ENCODE measurements at regions not wholly inside any gene's neighbourhood (a gene's known extent, or its start where the extent isn't known, plus 50 kb on each side); places are given as distances from the start of the nearest gene placed in this dataset.
A peak's percentile ranks its signal among the peaks of the same experiment; 100 is the strongest.

GRCh38 chr16:89027281-89027680 is 50.3 kb upstream of the CBFA2T3 start:
- Mint-ChIP-seq H3K36me3 (peaks cover 40% of the 10 kb centered on the region), H3K27me3 (peaks cover 6 to 11% of the 10 kb centered on the region in 2 donors), H3K9me3 (peaks cover 18% of the 10 kb centered on the region), H3K27ac (peak overlapping the region; percentile 98 to 99), H3K4me3 (peak overlapping the region; percentile 65), H3K4me1 (ENCODE audit: low read depth in 2 of 2) (peaks cover 43 to 54% of the 10 kb centered on the region in 2 donors)
- DNase-seq (ENCODE audit: low spot score) (no peak), ATAC-seq (no peak)

GRCh38 chr16:89031715-89032659 is 55.0 kb upstream of the CBFA2T3 start:
- peaks cover 7 to 10% of the 10 kb centered on the region in 2 donors for H3K27me3 Mint-ChIP-seq
- peaks cover 29% of the 10 kb centered on the region for H3K36me3 Mint-ChIP-seq
- peaks cover 23 to 34% of the 10 kb centered on the region in 2 donors for H3K4me1 Mint-ChIP-seq (ENCODE audit: low read depth in 2 of 2)
- H3K9me3 Mint-ChIP-seq: peaks cover 11% of the 10 kb centered on the region
- peak overlapping the region; percentile 73 to 88 for H3K27ac Mint-ChIP-seq
- peak; percentile 95 to 97 for ATAC-seq
- peak overlapping the region; percentile 85 for H3K4me3 Mint-ChIP-seq
- peak; percentile 87 for DNase-seq (ENCODE audit: low spot score)

DNA sequence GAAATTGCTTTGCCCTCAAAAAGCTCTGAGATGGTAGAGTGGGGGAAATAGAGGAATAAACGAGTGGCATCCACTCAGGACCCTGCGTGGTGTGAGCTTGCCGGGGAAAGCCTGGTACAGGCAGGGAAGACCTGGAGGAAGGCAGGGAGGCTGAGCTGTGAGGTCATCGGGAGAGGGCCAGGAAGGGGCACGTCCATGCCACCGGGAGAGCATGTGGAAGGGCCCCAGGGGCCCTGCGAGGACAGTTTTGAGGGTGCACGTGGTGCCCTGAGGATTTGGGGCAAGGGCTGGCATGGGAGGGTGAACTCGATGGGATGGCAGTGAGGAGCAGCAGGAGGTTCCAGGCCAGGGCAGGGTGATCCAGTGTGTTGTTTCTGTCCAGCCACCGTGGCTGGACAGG is 56.3 kb upstream of the CBFA2T3 start:
- peaks cover 7% of the 10 kb centered on the region for H3K9me3 Mint-ChIP-seq
- peaks cover 7 to 16% of the 10 kb centered on the region in 2 donors for H3K27me3 Mint-ChIP-seq
- ATAC-seq (no peak), DNase-seq (ENCODE audit: low spot score) (no peak)
- peaks cover 16 to 28% of the 10 kb centered on the region in 2 donors for H3K4me1 Mint-ChIP-seq (ENCODE audit: low read depth in 2 of 2)
- H3K4me3 Mint-ChIP-seq: no peak overlapping the region
- peak overlapping the region in 1 of 2 donors; percentile 43 for H3K27ac Mint-ChIP-seq
- H3K36me3 Mint-ChIP-seq: peaks cover 19% of the 10 kb centered on the region

DNA sequence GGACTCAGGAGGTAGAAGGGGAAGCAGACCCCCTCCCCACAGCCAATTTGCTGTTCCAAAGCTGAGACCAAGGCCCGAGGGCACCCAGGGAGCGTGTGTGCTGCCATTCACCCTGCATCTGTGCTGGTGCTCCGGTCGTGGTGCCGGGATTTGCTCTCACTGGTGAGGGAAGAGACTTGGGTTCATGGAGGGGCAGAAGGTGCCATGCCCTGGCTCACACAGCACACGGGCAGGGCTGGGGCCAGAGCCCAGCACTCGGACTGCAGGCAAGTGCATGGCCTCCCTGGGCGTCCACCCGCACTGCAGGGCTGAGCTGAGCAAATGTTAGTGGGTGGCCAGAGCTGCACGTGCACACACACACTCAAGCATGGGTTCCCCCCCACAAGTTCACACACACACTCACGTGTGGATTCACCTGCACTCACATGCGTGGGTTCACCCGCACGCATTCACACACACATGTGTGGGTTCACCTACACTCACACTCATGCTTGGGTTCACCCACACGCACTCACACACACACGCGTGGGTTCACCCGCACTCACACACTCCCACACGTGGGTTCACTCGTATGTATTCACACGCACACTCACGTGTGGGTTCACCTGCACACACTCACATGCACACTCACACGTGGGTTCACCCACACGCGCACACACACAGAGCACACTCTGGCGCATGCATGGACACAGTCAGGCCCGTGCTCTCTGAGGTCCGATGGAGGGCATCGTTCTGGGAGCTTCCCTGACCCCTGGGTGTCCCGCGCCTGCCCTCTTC is 57.0 kb upstream of the CBFA2T3 start:
- Mint-ChIP-seq H3K27me3 (peaks cover 7 to 16% of the 10 kb centered on the region in 2 donors), H3K9me3 (peaks cover 7% of the 10 kb centered on the region), H3K4me1 (ENCODE audit: low read depth in 2 of 2) (peaks cover 16 to 28% of the 10 kb centered on the region in 2 donors), H3K4me3 (no peak overlapping the region), H3K27ac (peak overlapping the region; percentile 28 to 43), H3K36me3 (peaks cover 19% of the 10 kb centered on the region)
- DNase-seq (ENCODE audit: low spot score) (peak; percentile 40), ATAC-seq (no peak)

GRCh38 chr16:89034573-89034961 is 57.6 kb upstream of the CBFA2T3 start:
- peaks cover 19% of the 10 kb centered on the region for H3K36me3 Mint-ChIP-seq
- H3K4me3 Mint-ChIP-seq: no peak overlapping the region
- DNase-seq (ENCODE audit: low spot score) (peak; percentile 28), ATAC-seq (no peak)
- H3K27me3 Mint-ChIP-seq: peaks cover 7 to 16% of the 10 kb centered on the region in 2 donors
- H3K9me3 Mint-ChIP-seq: peaks cover 7% of the 10 kb centered on the region
- peaks cover 16 to 28% of the 10 kb centered on the region in 2 donors for H3K4me1 Mint-ChIP-seq (ENCODE audit: low read depth in 2 of 2)
- H3K27ac Mint-ChIP-seq: peak overlapping the region in 1 of 2 donors; percentile 28

GRCh38 chr16:89034971-89035668 is 58.1 kb upstream of the CBFA2T3 start:
- Mint-ChIP-seq H3K4me3 (no peak overlapping the region), H3K4me1 (ENCODE audit: low read depth in 2 of 2) (peaks cover 16 to 28% of the 10 kb centered on the region in 2 donors), H3K27ac (no peak overlapping the region), H3K27me3 (peaks cover 7 to 16% of the 10 kb centered on the region in 2 donors), H3K9me3 (peaks cover 7% of the 10 kb centered on the region), H3K36me3 (peaks cover 19% of the 10 kb centered on the region)
- DNase-seq (ENCODE audit: low spot score): no peak
- ATAC-seq: no peak

DNA sequence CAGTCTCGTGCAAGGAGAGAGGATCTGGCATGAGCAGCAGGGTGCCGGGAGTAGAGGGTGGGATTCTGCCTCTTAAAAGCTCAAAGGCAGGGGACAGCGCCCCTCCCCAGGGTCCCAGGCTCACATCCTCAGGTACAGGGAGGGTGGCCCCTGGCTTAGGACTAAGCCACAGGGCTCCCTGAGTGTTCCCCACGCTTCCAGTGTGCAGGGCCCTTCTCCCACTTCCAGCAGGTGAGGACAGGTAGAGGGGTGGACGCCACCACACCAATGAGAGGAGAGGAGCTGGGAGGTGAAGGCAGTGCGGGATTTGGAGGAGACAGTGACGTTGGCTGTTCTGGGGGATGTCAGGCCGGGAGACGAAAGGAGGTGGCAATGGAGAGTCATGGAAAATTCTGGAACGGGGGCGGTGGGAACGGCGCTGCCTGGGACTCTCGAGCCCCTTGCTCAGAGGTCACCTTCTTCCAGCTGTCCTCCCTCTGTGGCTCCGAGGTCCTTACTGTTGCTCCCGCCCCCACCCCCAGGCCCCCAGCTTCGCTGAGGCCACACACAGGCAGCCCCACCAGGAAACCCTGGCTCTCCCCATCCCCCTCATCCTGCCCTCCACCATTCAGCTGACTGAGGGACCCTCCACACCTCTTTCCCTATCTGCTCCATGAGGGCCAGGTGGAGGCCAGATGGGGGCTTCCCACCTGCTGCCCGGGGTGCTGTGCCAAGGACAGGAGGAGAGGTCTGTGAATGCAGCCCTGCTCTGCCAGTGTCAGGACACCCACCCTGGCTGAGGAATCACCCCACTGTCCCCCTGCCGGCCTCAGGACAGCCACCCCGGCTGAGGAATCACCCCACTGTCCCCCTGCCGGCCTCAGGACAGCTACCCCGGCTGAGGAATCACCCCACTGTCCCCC is 57.7 kb upstream of the ACSF3 start:
- peaks cover 4% of the 10 kb centered on the region for H3K9me3 Mint-ChIP-seq
- peaks cover 7 to 16% of the 10 kb centered on the region in 2 donors for H3K27me3 Mint-ChIP-seq
- H3K4me1 Mint-ChIP-seq (ENCODE audit: low read depth in 2 of 2): peaks cover 16 to 25% of the 10 kb centered on the region in 2 donors
- DNase-seq (ENCODE audit: low spot score) (peak; percentile 58), ATAC-seq (no peak)
- H3K4me3 Mint-ChIP-seq: no peak overlapping the region
- H3K27ac Mint-ChIP-seq: no peak overlapping the region
- H3K36me3 Mint-ChIP-seq: peaks cover 16% of the 10 kb centered on the region

GRCh38 chr16:89036776-89037175 is 56.9 kb upstream of the ACSF3 start:
- DNase-seq (ENCODE audit: low spot score): no peak
- Mint-ChIP-seq H3K36me3 (peaks cover 8% of the 10 kb centered on the region), H3K27ac (no peak overlapping the region), H3K4me1 (ENCODE audit: low read depth in 2 of 2) (peaks cover 10 to 21% of the 10 kb centered on the region in 2 donors), H3K9me3 (no peaks in the 10 kb centered on the region), H3K27me3 (peaks cover 7 to 13% of the 10 kb centered on the region in 2 donors), H3K4me3 (no peak overlapping the region)
- ATAC-seq: no peak

- no peaks in the 10 kb centered on the region for H3K9me3 Mint-ChIP-seq
- no peak overlapping the region for H3K27ac Mint-ChIP-seq
- peaks cover 3 to 14% of the 10 kb centered on the region in 2 donors for H3K4me1 Mint-ChIP-seq (ENCODE audit: low read depth in 2 of 2)
- H3K27me3 Mint-ChIP-seq: peaks cover under 1 to 13% of the 10 kb centered on the region in 2 donors
- peaks cover under 1% of the 10 kb centered on the region for H3K36me3 Mint-ChIP-seq
- DNase-seq (ENCODE audit: low spot score) (no peak), ATAC-seq (peak; percentile 45 to 46)
- H3K4me3 Mint-ChIP-seq: no peak overlapping the region
Observed at GRCh38 chr16:89037261-89038152, 56.1 kb upstream of the ACSF3 start.

DNA sequence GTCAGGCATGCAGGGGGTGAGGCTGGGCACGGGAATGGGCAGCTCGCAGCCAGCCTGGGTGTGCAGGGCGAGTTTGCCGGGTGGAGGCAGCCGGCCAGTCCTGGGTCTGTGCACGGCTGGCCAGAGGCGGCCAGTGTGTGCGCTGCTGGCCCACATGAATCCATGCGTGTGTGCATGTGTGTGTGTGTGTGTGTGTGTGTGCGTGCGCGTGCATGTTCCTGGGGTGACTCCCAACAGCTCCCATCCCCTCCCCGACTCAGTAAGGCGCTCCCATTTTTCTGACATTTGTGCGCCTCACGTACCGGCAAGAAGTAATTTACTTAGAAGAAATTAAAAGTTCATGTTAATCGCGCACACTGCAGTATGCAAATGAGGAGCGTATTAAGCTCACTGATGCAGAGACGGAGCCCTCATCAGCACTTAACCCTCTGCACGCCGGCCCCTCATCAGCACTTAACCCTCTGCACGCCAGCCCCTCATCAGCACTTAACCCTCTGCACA is 55.4 kb upstream of the ACSF3 start:
- H3K4me3 Mint-ChIP-seq: no peak overlapping the region
- H3K4me1 Mint-ChIP-seq (ENCODE audit: low read depth in 2 of 2): peaks cover 0 to 10% of the 10 kb centered on the region in 2 donors
- DNase-seq (ENCODE audit: low spot score) (no peak), ATAC-seq (no peak)
- no peak overlapping the region for H3K27ac Mint-ChIP-seq
- H3K36me3 Mint-ChIP-seq: no peaks in the 10 kb centered on the region
- no peaks in the 10 kb centered on the region for H3K9me3 Mint-ChIP-seq
- H3K27me3 Mint-ChIP-seq: peaks cover 0 to 11% of the 10 kb centered on the region in 2 donors

- no peak overlapping the region for H3K4me3 Mint-ChIP-seq
- ATAC-seq: no peak
- no peaks in the 10 kb centered on the region for H3K9me3 Mint-ChIP-seq
- H3K27me3 Mint-ChIP-seq: peaks cover 0 to 9% of the 10 kb centered on the region in 2 donors
- no peak for DNase-seq (ENCODE audit: low spot score)
- no peaks in the 10 kb centered on the region for H3K36me3 Mint-ChIP-seq
- peaks cover 0 to 8% of the 10 kb centered on the region in 2 donors for H3K4me1 Mint-ChIP-seq (ENCODE audit: low read depth in 2 of 2)
- H3K27ac Mint-ChIP-seq: no peak overlapping the region
Observed at GRCh38 chr16:89038811-89039735, 54.6 kb upstream of the ACSF3 start.
